HT1080 (cell line): ENCODE measurements at regions not wholly inside any gene's neighbourhood (a gene's known extent, or its start where the extent isn't known, plus 50 kb on each side); places are given as distances from the start of the nearest gene placed in this dataset.

Source experiments
- DNase-seq: peaks from one replicate; pipeline ENCODE4 v3.0.0-alpha.2; 2015; ENCODE audit warnings: low read depth

GRCh38 chr2:18797133-18797845, 207.9 kb upstream of the NT5C1B start:
- no peak for DNase-seq

GRCh38 chr2:18795906-18796305, 206.5 kb upstream of the NT5C1B start:
- DNase-seq, result no peak

GRCh38 chr2:18792684-18793083, 203.3 kb upstream of the NT5C1B start:
- DNase-seq, result no peak

- no peak for DNase-seq
Observed at GRCh38 chr2:18792226-18792629, 202.9 kb upstream of the NT5C1B start.

- DNase-seq, result peak; percentile 40
Observed at GRCh38 chr2:18791172-18791797, 201.9 kb upstream of the NT5C1B start.

- no peak for DNase-seq
Observed at GRCh38 chr2:18790509-18791171, 201.3 kb upstream of the NT5C1B start.

- DNase-seq, result peak; percentile 36
Observed at GRCh38 chr2:18788592-18788991, 199.2 kb upstream of the NT5C1B start.

GRCh38 chr2:18787726-18788125, 198.4 kb upstream of the NT5C1B start:
- no peak for DNase-seq

- DNase-seq, result no peak
Observed at GRCh38 chr2:18784245-18784644, 194.9 kb upstream of the NT5C1B start.

GRCh38 chr2:18781541-18782280, 192.3 kb upstream of the NT5C1B start:
- DNase-seq, result no peak

GRCh38 chr2:18777250-18777812, 188.0 kb upstream of the NT5C1B start:
- DNase-seq, result no peak

- peak; percentile 40 for DNase-seq
Observed at GRCh38 chr2:18771212-18771611, 181.8 kb upstream of the NT5C1B start.

- no peak for DNase-seq
Observed at GRCh38 chr2:18763338-18763737, 174.0 kb upstream of the NT5C1B start.

- DNase-seq, result no peak
Observed at GRCh38 chr2:18762667-18763066, 173.3 kb upstream of the NT5C1B start.

GRCh38 chr2:18754286-18754685, 164.9 kb upstream of the NT5C1B start:
- DNase-seq, result no peak

GRCh38 chr2:18753722-18754121, 164.4 kb upstream of the NT5C1B start:
- DNase-seq, result no peak

- peak; percentile 26 for DNase-seq
Observed at GRCh38 chr2:18752667-18753422, 163.5 kb upstream of the NT5C1B start.

- no peak for DNase-seq
Observed at GRCh38 chr2:18752022-18752493, 162.7 kb upstream of the NT5C1B start.

- peak; percentile 25 for DNase-seq
Observed at GRCh38 chr2:18750672-18751554, 161.5 kb upstream of the NT5C1B start.
